OCI-M1 (cell line): ENCODE measurements at regions not wholly inside any gene's neighbourhood (a gene's known extent, or its start where the extent isn't known, plus 50 kb on each side); places are given as distances from the start of the nearest gene placed in this dataset.

Experiments
- DNase-seq: peaks from one replicate; lab custom pipeline; 2025; lab: John Stamatoyannopoulos, UW

DNA sequence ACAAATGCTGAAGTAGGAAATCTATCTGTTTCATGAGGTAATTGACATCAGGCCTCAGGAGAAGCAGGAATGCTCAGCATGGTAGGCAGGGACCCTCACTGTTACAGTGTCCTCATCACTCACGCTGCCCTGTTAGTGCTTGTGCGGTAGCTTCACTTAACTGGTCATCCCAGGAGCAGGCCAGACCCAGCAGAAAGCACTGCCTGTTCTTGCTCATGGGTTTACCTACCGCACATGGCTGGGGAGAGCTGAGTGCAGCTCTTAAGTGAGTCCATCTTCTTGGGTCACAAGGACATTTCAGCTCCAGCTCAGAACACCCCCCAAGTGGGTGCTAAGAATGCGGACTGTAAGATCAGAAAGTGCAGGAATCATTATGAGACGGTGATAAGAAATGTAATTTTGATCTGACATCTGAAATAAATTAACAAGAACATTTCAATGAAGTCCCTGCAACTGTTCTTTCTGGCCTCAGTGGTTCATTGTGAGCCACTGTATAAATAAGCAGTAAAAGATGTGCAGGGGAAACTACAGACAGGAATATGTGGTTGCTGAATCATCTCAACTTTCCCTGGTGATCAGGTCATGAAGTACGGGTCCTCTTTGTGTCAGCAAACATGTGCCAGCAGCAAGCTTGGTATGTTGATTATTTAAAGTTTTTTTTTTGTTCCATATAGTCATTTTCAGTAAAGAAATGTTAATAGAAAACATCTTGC is 757.7 kb upstream of the TMEM132C start:
- no peak for DNase-seq

DNA sequence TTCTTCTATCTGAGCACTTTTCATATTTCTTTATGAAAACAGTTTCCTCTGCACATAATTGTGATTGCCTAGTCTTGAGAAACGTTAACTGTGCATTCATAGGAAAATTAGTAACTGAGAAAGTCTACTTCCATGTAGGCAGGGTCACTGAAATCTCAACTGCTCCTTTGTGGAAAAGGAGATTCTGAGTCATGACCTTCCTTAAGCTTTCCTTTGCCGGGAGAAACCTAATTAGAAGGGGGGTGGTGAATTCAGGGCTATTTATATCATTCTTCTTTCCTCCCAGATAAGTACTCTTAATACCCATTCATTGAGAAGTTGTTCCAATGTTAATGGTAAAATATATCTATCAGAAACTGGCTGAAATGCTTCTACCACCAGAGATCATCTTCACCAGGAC is 751.0 kb upstream of the TMEM132C start:
- no peak for DNase-seq

DNA sequence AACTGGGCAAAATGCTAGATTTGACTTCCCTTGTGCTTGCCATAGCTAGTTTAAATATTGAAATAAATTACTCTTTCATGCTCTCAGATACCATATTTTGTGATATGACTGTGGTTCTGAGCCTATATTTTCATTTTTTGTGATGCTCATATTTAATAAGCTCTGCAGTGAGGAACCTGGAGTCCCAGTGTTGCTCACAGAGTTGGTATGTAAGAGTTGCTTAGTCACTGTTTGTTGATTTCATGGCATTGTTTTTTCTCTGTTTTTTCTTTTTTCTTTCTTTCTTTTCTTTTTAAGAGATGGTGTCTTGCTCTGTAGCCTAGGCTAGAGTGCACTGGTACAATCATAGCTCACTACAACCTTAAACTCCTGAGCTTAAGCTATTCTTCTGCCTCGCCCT is 750.5 kb upstream of the TMEM132C start:
- DNase-seq: no peak

DNA sequence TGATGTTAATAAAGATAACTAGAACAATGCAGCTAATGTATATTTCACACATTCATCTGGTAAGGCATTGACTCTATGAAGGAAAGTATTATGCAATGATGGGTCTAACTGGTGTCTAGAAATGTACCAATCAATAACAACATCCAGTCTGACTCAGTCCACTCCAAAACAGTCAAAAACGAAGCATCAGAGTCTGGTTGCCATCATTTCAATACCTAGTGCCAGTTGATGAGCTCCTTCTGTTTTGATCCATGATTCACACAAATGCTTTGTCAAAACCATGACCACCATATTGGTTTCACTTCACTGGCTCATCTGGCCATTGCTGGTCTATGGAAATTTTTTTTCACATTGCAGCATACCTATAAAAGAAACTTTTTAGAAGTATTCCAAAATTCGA is 747.2 kb upstream of the TMEM132C start:
- DNase-seq: no peak

DNA sequence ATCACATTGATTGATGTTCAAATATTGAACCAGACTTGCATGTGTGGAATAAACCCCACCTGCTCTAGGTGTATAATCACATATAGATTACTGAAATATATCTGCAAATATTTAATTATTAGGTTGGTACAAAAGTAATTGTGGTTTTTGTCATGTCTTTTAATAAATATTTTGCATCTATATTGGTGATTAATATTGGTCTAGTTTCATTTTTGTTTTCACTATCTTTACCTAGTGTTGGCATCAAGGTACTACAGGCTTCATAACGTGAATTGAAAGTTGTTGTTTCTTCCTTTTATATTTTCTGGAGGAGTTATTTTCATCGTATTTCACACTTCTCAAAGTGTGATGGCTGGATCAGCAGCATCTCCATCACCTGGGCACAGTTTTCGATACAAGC is 740.0 kb upstream of the TMEM132C start:
- no peak for DNase-seq

DNA sequence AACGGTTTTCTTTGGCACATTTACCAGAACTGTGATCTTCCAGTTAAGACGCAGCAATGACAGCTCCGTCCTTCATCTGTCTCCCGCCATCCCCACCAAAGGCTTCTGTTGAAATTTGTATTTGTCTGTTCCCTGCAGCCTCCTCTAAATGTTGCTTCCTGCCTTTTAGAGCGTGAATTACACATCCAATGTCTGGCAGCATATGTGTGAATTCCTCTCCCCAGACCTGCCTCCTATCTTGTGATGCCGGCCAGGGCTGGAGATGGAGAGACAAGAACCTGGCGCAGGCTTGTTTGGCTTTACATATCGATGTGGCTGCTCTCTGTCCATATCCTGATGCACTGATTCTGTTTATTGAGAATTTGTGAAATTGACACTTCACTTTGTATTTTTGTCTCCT is 738.4 kb upstream of the TMEM132C start:
- no peak for DNase-seq

DNA sequence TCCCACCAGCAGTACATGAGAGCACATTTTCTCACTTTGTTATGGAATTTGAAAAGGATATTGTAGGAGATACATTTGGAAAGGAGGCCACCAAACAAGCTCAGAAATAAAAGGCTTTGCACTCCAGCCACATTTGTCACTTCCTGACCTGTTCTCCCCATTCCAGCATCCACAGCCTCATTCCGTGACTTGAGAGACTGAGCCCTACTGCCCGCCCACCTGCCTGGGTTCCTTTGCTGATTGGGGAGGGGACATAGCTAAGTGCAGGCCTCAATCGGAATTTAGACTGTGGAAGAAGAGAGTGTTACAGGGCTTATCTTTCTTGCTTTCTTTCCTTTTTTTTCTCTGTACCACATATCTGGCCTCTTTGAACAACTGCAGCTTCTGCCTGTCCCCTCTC is 735.4 kb upstream of the TMEM132C start:
- DNase-seq: no peak

DNA sequence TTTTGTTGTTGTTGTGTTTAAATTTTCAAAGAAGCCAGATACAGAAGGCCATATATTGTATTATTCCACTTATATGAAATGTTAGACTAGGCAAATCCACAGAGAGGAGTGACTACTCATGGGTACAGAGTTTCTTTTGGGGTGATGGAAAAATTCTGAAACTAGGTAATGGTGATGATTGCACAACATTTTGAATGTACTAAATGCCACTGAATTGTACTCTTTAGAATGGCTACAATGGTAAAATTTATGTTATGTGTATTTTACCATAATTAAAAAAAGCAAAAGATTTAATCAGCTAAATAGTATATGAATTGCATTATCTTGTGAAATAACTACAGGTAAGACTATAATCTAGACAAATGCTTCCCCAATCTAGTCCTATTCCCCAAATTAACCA is 733.6 kb upstream of the TMEM132C start:
- no peak for DNase-seq

DNA sequence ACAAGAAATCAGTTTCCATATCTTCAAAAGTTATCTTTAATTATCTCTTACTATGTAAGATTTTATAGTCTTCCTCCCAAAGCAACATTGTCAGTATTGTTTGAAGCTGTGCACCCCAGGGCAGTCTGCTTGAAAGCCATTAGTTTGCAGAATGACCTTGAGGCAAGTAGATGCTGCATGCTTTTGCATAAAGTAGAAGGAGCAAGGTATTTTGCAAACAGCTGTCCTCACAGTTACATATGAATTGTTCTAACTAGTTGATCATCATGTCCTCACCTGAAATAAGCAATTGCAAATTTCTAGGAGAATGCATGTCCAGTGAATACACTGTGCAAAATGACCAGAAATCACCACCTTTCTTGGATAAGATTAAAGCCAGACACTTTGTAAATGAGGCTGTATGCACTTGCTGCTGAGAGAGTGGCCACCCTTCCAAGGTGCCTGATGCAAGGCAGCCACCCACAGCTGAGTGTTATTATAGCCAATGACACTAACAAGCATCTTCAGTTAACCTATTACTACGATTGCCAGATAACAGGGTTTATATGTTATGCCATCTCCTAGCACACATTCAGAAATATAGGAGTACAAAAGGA is 730.0 kb upstream of the TMEM132C start:
- DNase-seq: no peak

DNA sequence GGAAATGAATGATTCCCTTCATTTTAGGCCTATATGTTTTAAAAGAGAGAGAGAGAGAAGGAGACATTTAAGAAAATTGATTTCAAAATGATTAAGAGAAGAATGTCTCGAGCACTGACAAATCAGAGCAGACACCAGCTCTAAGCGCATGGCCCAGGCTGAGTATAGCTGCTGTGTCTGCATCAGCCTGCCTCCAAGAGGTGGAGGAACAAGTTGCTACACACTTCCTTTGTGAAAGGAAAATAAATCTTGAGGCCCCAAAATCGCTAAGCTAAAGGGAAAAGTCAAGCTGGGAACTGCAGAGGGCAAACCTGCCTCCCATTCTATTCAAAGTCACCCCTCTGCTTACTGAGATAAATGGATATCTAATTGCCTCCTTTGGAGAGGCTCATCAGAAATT is 728.7 kb upstream of the TMEM132C start:
- DNase-seq: no peak

DNA sequence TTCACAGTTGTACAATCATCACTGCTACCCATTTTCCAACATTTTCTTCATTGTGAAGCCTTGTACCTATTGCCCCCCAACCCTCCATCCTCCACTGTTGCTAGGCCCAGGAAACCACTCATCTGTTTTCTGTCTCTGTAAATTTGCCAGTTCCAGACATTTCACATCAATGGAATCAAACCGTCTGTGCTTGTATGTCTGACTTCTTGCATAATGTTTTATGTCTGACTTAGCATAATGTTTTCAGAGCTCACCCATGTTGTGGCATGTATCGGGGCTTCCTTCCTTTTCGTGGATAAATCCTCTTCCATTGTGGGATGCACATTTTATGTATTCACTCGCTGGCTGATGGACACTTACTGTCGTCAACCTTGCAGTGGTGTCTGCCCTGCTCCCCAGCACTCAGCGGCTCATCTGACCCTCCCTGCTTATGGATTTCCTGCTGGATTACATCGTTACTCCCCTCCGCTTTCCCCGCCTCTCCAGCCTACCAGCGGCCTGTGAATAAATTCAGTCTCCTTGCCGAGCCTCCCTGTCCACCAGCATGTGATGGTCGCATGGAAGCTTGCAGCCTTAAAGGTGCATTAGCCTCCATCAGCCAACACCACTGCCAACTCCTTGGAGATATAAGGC is 727.6 kb upstream of the TMEM132C start:
- DNase-seq: no peak

DNA sequence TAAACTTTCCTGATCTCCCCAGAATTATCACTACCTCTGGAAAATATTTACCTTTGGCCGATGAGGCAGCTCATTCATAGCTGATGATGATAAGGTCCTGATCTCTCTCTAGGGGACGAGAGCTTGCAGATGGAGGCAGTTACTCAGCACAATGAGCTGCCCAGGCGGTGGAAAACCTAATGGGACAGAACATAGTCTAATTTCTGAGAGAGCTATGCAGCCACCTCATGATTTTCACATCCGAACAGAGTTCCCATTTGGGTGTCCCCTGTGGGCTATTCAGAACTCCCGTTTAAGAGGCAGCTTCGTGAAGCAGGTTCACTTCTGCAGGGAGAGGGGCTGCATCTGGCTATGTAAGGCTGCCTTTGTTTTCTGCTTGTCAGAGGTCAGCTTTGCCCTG is 724.6 kb upstream of the TMEM132C start:
- no peak for DNase-seq

DNA sequence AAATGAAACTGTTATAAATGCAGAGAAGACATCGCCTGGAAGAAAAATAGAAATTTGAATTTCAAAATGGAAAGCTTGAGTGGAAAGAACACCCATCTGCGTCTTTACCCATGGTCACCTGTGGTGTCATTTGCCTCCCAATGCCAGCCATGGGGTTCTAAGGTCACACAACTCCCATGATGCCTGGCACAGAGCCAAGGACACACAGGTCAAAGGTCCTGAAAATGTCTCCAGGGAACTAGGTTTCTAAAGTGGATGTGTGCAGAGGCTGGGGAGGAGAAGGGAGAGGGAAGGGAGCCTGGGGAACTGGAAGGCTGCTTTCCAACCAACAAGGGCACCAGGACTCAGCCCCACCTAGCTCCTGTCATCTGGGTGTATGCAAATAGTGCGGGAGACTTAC is 724.0 kb upstream of the TMEM132C start:
- peak; percentile 25 for DNase-seq

DNA sequence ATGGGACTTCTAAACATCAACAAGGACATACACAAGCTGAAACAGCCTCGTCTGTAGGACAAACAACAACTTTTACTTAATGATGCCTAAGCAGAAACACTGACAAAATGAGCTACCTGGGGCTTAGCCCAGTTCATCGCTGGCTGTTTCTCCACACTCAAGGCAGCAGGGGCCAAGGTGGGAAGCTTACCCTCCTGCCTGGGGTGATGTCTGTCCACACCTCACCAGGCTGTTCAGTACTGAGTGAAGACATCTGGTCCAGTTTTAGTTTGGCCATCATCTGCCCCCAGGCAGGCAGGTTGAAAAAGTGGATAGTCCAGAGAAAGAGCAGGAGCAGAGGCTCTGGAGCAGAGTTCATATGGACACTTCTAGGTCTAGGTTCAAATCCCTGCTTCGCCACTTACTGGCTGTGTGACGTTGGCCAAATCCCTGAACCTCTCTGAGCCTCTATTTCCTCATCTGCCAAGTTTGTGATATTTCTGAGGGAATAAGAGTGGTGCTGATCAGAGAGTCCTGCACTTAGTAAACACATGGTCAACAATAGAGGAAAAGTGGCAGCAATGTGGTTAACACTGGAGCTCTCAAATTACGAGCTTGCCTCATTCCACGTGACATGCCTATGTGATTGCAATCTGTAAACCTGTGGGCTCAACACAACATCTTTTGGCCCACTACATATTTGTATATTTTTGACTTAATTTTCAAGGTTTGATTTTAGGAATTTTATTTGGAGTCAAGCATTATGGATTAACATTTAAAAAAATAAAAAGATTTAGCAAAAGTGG is 720.1 kb upstream of the TMEM132C start:
- no peak for DNase-seq

DNA sequence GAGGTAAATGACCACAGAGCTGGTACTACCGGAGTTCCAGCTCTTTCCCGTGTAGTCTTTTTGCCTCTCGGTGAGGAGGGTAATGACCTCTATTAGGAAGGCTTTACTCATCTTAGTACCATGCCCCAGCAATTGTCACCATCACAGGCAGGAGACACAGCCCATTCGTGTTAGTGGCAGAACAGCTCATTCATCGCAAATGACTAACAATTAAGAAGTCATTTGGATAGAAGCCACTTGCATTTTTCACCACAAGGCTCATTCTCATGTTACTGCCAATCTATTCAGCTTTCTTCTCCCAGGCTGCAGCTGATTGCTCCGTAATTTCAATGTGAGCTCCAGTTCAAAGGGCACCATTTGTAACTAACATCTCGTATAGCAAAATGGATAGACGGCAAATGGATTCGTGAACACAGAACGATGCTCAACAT is 718.8 kb upstream of the TMEM132C start:
- DNase-seq: no peak

DNA sequence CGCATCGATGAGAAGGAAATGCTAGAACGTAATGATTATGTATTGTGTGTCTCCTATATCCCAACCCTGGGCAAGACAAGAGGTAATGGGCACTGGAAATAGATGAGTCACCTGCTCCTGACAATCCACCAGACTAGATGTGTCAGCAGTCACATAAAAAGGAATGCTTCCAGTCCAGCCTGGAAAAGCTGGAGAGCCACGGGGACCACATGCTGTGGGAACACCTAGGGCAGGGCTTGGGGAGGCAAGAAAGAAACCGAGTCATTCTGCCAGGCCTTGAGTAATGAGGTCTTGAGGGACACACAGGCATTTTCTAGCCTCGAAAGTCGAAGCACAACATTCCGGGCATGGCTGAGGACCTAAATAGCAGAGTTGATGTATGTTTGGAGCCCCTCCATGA is 716.7 kb upstream of the TMEM132C start:
- DNase-seq: no peak

DNA sequence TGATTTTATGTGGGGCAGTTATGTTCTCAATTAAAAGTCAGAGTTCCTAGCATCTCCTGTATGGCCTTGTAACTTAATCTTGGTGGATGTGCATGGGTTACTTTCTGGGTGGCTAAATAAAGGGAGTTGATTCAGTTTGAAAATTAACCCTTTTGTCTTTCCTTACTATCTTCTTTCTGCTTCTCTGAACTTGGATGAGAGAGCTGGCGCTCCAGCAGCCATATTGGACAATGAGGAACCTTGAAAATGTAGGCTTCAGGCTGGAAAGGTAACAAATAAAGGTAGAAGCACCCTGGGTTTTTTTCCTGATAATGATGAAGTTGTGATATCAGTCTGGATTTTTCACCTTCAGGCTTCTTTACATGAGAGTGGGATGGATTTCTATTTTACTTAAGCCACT is 714.1 kb upstream of the TMEM132C start:
- DNase-seq: no peak

DNA sequence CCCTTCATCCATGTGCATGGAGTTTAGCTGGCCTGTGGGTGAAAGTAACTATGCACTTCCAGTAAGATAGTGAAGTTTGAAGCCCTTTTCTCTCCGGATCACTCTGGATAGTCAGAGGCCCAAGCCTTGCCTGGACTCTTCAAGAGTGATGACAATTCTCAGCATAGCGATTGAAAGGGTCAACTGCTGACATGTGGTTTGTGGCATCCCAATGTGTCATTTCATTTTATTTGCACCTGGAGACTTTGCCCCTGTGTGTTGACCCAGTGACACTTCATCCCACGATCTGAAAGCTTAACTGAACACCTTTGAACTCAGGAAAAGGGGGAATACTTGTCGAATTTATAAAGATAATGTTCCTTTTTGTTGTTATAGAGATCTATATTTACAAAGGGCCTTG is 711.9 kb upstream of the TMEM132C start:
- no peak for DNase-seq

DNA sequence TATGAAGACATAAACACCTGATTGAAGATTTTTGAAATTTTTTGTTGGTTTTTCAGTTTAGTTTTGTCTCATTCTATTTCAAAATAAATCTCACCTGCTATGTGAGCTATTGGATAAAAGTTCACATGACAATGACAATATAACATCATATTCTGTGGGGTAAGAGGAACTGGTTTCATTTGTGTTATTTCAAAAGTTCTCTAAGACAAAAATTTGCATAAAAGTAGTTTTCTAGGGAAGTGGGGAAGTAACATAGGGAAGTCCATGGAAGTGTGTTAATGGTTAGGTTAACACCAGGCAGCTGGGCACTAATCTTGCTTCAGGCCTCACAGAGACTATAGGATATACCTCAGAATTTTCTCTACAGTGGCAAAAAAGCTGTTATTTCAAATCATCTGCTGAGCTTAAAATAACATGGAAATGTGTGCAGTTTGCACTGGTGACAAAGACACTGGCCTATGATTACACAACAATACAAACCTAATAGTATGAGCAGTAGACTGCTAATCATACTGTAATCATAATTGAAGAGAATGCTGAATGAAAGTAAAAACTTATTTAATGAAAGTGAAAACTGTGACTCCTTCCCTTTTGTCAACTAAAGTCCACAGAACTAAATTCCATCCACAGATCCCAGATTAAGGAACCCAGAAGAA is 710.6 kb upstream of the TMEM132C start:
- peak; percentile 20 for DNase-seq

DNA sequence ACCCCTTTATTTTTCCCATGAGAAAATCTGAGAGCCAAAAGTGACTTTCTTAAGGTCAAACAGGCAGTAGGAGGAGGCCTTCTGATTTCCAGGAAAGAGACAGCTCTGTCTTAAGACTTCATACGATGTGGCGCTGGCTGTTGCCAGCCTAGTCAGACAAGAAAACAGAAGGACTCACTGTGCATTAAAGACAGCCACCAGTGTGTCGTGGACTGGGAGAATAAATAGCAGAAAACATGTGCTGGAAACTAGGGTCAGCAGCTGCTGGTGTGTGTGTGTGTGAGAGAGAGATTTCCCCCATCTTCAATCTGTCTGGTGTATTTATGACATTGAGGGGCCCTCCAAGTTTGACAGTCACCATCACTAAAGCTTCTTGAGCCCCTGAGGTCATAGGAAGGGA is 708.6 kb upstream of the TMEM132C start:
- DNase-seq: peak; percentile 50

DNA sequence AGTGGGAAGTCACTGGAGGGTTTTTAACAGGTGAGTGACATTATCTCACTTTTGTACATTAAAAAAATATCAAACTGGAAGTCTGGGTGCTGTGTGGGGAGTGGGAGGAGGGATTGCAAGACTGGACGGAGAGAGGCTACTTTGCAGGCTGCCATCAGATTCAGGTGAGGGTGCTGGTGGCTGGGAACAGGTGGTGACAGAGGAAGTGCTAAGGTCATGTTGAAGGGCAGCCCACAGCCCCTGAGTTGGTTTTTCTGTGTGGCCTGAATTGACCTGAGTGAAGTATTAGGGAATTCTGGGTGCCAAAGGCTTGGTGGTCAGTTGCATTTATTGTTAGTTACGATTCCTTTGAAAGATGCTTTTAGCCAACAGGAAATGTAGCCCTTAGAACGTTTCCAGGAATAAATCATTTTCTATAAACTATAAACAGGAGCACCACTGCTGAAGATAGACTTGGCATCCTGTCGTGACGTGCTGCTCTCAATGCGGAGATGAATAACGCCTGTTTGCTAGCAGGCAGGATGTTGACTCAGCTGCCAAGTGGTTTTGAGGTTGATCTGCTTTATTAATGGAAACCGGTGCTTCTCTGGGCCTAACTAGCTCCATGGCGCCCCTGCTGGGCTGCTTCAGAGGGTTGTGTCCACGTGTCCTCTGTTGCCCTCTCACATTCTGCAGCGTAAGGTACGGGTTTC is 707.5 kb upstream of the TMEM132C start:
- peak; percentile 96 for DNase-seq

DNA sequence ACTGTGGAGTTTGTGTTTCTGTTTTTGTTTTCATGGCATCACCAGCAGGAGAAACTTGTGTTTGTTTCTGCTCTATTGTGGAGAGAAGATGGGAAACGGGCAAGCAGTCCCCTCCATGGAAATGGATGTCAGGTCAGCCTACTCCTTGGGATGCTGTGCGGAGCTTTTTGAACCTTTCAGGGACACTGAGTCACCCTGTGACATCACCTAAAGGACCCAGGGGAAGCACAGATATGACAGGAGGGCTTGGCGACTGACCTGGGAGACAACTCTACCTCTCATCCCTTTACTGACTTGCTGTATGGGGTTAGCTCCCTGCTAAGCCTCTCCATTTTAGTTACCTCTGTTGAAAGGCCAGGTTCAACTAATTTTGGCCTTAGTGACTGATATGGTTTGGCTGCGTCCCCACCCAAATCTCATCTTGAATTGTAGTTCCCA is 706.9 kb upstream of the TMEM132C start:
- DNase-seq: no peak
